ENCODE measurements at regions not wholly inside any gene's neighbourhood (a gene's known extent, or its start where the extent isn't known, plus 50 kb on each side); places are given as distances from the start of the nearest gene placed in this dataset.

- no peak overlapping the region for H3K4me3 ChIP-seq (ENCODE audit: low read depth in 2 of 2, low read length in 2 of 2)
- H3K27ac ChIP-seq (ENCODE audit: low read length) = no peak overlapping the region
- intact Hi-C loops (cut with micrococcal nuclease; ENCODE audit: unreplicated experiment) (no loop called here), in situ Hi-C loops (cut with HindIII; ENCODE audit: low pct_unique_long_range_greater_than_20kb, low sequenced_read_pairs) (no loop called here)
- no peaks in the 10 kb centered on the region for H3K9me3 ChIP-seq (ENCODE audit: control insufficient read depth, insufficient read depth, low read depth, low read length)
- DNase-seq (ENCODE audit: low read depth, low spot score) = no peak
- ChIA-PET POLR2A (no interaction called here), CTCF (no interaction called here)
- no peaks in the 10 kb centered on the region for H3K4me1 ChIP-seq (ENCODE audit: control insufficient read depth, insufficient read depth, low read length)
- no peaks in the 10 kb centered on the region for H3K27me3 ChIP-seq (ENCODE audit: control insufficient read depth, insufficient read depth, low read length)
- ATAC-seq = no peak
- BruUV-seq (replicated peaks) = no TSS peak
- TF ChIP-seq POLR2AphosphoS5 (IDR thresholded peaks at IDR 0.05; ENCODE audit: low read depth, low read length) (no peak), SIN3A (IDR thresholded peaks at IDR 0.05; ENCODE audit: borderline replicate concordance, insufficient read depth, low read depth, low read length) (no peak), CTCF (IDR thresholded peaks at IDR 0.05) (no peak)
- no peaks in the 10 kb centered on the region for H3K36me3 ChIP-seq (ENCODE audit: control insufficient read depth, insufficient read depth, low read length)
Observed at GRCh38 chr2:145260674-145261073, 740.8 kb upstream of the ZEB2 start.

- H3K27me3 ChIP-seq (ENCODE audit: control insufficient read depth, insufficient read depth, low read length) = no peaks in the 10 kb centered on the region
- DNase-seq (ENCODE audit: low read depth, low spot score) = no peak
- no peak overlapping the region for H3K27ac ChIP-seq (ENCODE audit: low read length)
- H3K36me3 ChIP-seq (ENCODE audit: control insufficient read depth, insufficient read depth, low read length) = no peaks in the 10 kb centered on the region
- H3K9me3 ChIP-seq (ENCODE audit: control insufficient read depth, insufficient read depth, low read depth, low read length) = no peaks in the 10 kb centered on the region
- CTCF ChIA-PET = no interaction called here
- intact Hi-C loops (cut with micrococcal nuclease; ENCODE audit: unreplicated experiment) (no loop called here), in situ Hi-C loops (cut with HindIII; ENCODE audit: low pct_unique_long_range_greater_than_20kb, low sequenced_read_pairs) (no loop called here)
- no peaks in the 10 kb centered on the region for H3K4me1 ChIP-seq (ENCODE audit: control insufficient read depth, insufficient read depth, low read length)
- POLR2A ChIA-PET = no interaction called here
- H3K4me3 ChIP-seq (ENCODE audit: low read depth in 2 of 2, low read length in 2 of 2) = no peak overlapping the region
- no peak for TF ChIP-seq TCF7L2 (IDR thresholded peaks at IDR 0.05; ENCODE audit: low read depth, low read length)
- TF ChIP-seq REST (IDR thresholded peaks at IDR 0.05; ENCODE audit: insufficient read depth in 1 of 2, low read depth in 2 of 2, low read length in 1 of 2) = no peak
- TF ChIP-seq CTCF (IDR thresholded peaks at IDR 0.05) = no peak
- no peak for TF ChIP-seq POLR2AphosphoS5 (IDR thresholded peaks at IDR 0.05; ENCODE audit: low read depth, low read length)
- no peak for TF ChIP-seq SIN3A (IDR thresholded peaks at IDR 0.05; ENCODE audit: borderline replicate concordance, insufficient read depth, low read depth, low read length)
- BruUV-seq (replicated peaks) = no TSS peak
- no peak for ATAC-seq
Observed at GRCh38 chr2:145260081-145260480, 740.2 kb upstream of the ZEB2 start.
